Hepatocyte (in vitro differentiated cells): ENCODE measurements at regions not wholly inside any gene's neighbourhood (a gene's known extent, or its start where the extent isn't known, plus 50 kb on each side); places are given as distances from the start of the nearest gene placed in this dataset.

Source experiments
- CTCF ChIP-seq: fragments of 200-600 bp; sonication (generic); IDR thresholded peaks from 2 replicates; pipeline ENCODE4 v1.5.1; 2016; ENCODE audit warnings: antibody characterized with exemption, mild to moderate bottlenecking; ENCODE audit not compliant: poor library complexity
- EZH2 ChIP-seq: fragments of 200-600 bp; sonication (generic); IDR thresholded peaks from 2 replicates; pipeline ENCODE4 v1.6.1; 2016; ENCODE audit warnings: antibody characterized with exemption, mild to moderate bottlenecking, borderline replicate concordance
- EZH2phosphoT487 ChIP-seq: fragments of 200-600 bp; sonication (generic); IDR thresholded peaks from one replicate; pipeline ENCODE4 v1.6.1; 2018; ENCODE audit warnings: antibody characterized with exemption, mild to moderate bottlenecking, low read depth, moderate library complexity; ENCODE audit not compliant: unreplicated experiment, severe bottlenecking

GRCh38 chr14:37972941-37973887, 234.5 kb upstream of the SSTR1 start:
- no peak for TF ChIP-seq EZH2phosphoT487
- TF ChIP-seq CTCF, result no peak
- no peak for TF ChIP-seq EZH2
